ENCODE measurements at regions not wholly inside any gene's neighbourhood (a gene's known extent, or its start where the extent isn't known, plus 50 kb on each side); places are given as distances from the start of the nearest gene placed in this dataset.
"Not testable (repeated sequence)": the region's sequence is repeated elsewhere in the genome, so short reads cannot be mapped to it uniquely, and the experiment has no call there.

DNA sequence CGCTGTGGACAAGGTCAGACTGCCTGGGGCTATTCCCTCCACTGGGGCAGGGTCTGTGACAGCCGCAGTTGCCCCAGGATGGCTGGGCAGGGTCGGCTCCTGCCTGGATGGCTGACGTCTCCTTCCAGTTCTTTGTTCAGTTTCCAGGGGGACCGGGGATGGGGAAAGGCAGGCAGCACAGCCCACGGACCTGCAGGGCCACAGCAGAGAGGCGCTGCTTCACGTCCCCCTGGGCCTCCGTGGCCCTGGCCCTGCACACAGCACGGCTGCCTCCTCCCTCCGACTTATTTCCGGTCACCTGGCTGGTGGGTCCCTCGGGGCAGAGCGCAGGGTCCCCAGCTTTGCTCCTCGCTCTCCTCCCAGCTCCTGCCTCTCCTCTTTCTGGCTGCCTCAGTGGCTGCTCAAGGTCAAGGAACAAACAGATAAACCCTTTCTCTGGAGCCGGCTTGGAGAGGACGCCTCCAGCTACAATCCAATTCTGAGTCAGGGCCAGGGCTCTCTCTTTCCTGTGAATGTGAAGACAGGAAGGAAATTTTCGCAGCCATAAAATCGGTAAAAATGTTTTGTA, 169.7 kb downstream of the C9orf50 start:
- TF ChIP-seq, protein P1, sequence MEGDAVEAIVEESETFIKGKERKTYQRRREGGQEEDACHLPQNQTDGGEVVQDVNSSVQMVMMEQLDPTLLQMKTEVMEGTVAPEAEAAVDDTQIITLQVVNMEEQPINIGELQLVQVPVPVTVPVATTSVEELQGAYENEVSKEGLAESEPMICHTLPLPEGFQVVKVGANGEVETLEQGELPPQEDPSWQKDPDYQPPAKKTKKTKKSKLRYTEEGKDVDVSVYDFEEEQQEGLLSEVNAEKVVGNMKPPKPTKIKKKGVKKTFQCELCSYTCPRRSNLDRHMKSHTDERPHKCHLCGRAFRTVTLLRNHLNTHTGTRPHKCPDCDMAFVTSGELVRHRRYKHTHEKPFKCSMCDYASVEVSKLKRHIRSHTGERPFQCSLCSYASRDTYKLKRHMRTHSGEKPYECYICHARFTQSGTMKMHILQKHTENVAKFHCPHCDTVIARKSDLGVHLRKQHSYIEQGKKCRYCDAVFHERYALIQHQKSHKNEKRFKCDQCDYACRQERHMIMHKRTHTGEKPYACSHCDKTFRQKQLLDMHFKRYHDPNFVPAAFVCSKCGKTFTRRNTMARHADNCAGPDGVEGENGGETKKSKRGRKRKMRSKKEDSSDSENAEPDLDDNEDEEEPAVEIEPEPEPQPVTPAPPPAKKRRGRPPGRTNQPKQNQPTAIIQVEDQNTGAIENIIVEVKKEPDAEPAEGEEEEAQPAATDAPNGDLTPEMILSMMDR (conservative IDR thresholded peaks at IDR 0.05; ENCODE audit: low read depth, low read length) = no peak

DNA sequence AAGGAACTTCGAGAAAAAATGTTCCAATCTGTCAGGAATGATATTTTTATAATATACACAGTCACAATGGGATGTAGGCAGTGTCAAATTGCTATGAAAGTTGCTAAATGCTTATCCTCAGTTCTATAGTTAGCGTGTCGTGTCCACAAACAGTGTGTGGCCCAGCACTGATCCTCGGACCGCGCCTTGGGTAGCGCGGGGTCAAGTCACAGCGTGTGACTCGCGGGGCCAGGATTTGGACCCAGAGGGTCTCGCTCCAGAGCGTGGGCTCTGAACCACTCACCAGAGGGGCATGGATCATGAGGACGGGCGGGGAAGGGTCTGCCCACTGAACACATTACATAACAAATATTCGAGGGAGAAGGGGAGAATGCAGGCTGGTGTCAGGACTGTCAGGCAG, 171.8 kb downstream of the C9orf50 start:
- H3K4me3 ChIP-seq (ENCODE audit: low read depth, low read length) = no peak overlapping the region
- DNase-seq (ENCODE audit: low read depth) = no peak
- TF ChIP-seq, protein P1 (conservative IDR thresholded peaks at IDR 0.05; ENCODE audit: low read depth, low read length) = no peak

More for the DNA sequence above, 169.7 kb downstream of the C9orf50 start:
- no peak overlapping the region for H3K4me3 ChIP-seq (ENCODE audit: low read depth, low read length)
- DNase-seq (ENCODE audit: low read depth) = no peak

DNA sequence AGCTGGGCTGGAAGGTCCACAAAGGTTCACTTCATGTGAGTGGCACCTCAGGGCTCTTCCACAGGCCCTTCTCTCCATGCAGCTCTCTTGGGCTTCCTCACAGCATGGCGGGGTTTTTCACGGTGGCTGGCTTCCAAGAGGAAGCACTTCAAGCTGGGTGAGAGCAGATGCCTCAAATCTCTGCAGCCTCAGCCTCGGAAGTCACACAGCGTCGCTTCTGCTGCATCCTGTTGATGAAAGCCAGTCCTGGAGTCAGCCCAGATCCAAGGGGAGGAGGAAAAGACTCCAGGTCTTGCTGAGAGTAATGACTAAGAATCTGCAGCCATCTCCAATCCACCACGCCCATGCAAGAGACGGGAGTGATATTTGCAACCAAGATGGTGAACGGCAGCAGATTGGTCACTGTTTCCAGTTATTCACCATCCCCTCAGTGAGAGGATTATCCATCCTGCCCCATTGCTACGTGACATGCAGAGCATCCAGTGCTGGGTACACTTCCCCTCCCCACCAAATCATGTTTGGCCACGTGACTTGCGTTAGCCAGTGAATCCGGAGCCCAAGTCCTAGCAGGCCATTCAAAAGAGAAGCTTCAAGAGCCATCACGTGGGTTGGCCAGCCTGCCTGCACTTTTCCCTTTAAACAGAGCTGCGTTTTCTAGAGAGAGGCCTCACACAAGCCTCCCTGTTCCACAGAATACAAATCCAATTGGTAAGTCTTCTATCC, 173.9 kb downstream of the C9orf50 start:
- TF ChIP-seq, protein P1 (conservative IDR thresholded peaks at IDR 0.05; ENCODE audit: low read depth, low read length) = no peak
- no peak overlapping the region for H3K4me3 ChIP-seq (ENCODE audit: low read depth, low read length)
- no peak for DNase-seq (ENCODE audit: low read depth)

DNA sequence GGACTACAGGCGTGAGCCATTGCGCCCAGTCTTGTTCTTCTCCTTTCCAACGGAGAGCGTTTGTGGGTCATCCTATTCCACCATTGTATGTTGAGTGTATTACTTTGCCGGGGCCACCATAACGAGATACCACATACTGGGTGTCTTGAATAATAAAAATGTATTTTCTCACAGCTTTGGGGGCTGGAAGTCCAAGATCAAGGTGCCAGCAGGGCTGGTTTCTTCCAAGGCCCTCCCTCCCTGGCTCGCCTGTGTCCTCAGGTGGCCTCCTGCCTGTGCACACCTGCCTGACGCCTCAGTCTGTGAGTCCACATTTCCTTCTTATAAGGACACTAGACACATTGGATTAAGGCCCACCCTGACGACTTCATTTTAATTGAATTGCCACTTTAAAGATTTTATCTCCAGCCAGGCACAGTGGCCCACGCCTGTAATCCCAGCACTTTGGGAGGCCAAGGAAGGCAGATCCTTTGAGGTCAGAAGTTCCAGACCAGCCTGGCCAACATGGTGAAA, 175.1 kb downstream of the C9orf50 start:
- H3K4me3 ChIP-seq (ENCODE audit: low read depth, low read length) = no peak overlapping the region
- TF ChIP-seq, protein P1 (conservative IDR thresholded peaks at IDR 0.05; ENCODE audit: low read depth, low read length) = no peak
- no peak for DNase-seq (ENCODE audit: low read depth)

DNA sequence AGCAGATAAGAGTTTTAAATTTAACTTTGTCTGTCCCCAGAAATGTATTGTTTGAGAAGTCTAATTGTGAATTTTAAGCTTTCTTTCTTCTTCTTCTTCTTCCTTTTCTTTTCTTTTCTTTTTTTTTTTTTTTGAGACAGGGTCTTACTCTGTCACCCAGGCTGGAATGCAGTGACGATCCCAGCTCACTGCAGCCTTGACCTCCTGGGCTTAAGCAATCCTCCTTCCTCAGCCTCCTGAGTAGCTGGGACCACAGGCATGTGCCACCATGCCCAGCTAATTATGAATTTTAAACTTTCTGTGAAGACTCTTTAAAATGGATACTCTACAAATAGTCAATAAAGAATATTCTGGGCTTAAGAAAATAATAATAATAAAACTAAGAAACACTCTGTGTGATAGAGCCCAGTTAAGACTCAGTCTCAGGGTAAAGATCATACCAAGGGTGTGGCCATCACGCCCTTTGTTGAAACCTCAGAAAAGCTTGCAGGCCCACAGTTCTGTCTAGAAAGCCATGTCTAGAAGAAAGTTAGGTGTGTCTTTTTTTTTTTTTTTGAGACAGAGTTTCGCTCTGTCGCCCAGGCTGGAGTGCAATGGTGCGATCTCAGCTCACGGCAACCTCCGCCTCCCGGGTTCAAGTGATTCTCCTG, 177.3 kb downstream of the C9orf50 start:
- not testable (repeated sequence) for H3K4me3 ChIP-seq (ENCODE audit: low read depth, low read length); DNase-seq (ENCODE audit: low read depth)

DNA sequence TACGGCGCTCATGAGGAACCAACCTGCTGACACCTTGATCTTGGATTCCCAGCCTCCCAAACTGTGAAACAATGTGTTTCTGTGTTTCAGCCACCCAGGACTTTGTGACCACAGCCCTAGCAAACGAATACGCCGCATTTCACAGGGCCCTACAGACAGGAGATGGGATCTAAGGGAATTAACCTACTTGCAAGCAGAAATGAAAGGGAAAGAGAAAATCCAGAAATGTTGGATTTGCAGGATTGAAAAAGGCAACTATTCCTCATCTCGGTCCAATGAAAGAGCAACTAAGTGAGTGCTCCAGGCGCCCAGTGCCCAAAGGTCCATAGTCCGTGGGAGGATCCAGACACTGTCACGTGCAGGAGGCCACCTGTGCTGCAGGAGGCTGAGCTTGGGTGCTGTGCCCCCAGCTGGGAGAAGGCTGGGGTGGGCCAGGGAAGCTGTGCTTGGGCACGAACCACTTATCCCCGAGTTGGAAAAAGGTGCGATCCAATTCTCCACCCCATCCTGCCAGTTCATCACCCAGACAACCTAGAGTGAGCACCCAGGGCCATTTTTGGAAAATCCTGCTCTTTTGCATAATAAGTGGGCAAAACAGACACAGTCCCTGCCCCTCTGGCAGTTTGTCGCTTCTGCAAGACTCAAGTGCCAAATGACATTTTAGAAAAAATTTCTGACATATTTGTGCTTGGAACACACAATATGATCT, 177.9 kb downstream of the C9orf50 start:
- H3K4me3 ChIP-seq (ENCODE audit: low read depth, low read length) = no peak overlapping the region
- TF ChIP-seq, protein P1 (conservative IDR thresholded peaks at IDR 0.05; ENCODE audit: low read depth, low read length) = no peak
- no peak for DNase-seq (ENCODE audit: low read depth)

DNA sequence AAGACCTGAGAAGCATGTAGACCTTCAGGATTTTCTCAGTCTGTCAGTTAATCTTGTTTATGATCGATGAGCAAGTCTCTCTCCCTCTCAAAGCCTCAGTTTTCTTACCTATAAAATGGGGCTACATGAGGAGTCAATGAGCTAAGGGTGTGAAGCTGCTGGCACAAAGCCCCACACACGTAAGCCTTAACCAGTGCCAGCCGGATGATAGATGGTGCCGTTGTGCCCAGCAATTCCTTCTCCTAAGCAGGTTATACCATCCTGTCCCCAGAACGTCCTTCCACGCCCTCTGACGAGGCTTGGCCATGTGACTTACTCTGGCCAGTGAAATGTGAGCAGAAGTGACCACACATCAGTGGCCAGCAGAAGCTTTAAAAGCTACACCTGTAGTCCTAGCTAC, 179.0 kb downstream of the C9orf50 start:
- no peak overlapping the region for H3K4me3 ChIP-seq (ENCODE audit: low read depth, low read length)
- no peak for DNase-seq (ENCODE audit: low read depth)
- TF ChIP-seq, protein P1 (conservative IDR thresholded peaks at IDR 0.05; ENCODE audit: low read depth, low read length) = no peak
